H9 (cell line): ENCODE measurements at regions not wholly inside any gene's neighbourhood (a gene's known extent, or its start where the extent isn't known, plus 50 kb on each side); places are given as distances from the start of the nearest gene placed in this dataset.

Source experiments
- DNase-seq: peaks from one replicate; pipeline ENCODE4 v3.0.0-alpha.2; 2017
- H2AFZ ChIP-seq: one replicate; pipeline ENCODE4 v1.6.1; 2013; ENCODE audit warnings: mild to moderate bottlenecking, low read length, control low read depth, moderate library complexity
- H2AK5ac ChIP-seq: 2 replicates; pipeline ENCODE4 v1.6.1; 2013; ENCODE audit warnings: low read length, control low read depth, mixed read lengths; ENCODE audit not compliant: insufficient read length
- H2BK120ac ChIP-seq: one replicate; pipeline ENCODE4 v1.6.1; 2013; ENCODE audit warnings: low read depth, mild to moderate bottlenecking, low read length, control low read depth, inconsistent platforms; ENCODE audit not compliant: poor library complexity, severe bottlenecking
- H2BK12ac ChIP-seq: 2 replicates; pipeline ENCODE4 v1.6.1; 2013; ENCODE audit warnings: low read length, control low read depth, mixed read lengths, low read depth; ENCODE audit not compliant: insufficient read length
- H2BK15ac ChIP-seq: 2 replicates; pipeline ENCODE4 v1.6.1; 2013; ENCODE audit warnings: low read depth, low read length, control low read depth
- H2BK20ac ChIP-seq: one replicate; pipeline ENCODE4 v1.6.1; 2013; ENCODE audit warnings: low read depth, mild to moderate bottlenecking, low read length, control low read depth, inconsistent platforms; ENCODE audit not compliant: poor library complexity, severe bottlenecking
- H2BK5ac ChIP-seq: 2 replicates; pipeline ENCODE4 v1.6.1; 2013; ENCODE audit warnings: low read length, control low read depth, mixed read lengths; ENCODE audit not compliant: insufficient read length
- H3K14ac ChIP-seq: 2 replicates; pipeline ENCODE4 v1.6.1; 2013; ENCODE audit warnings: low read length, control low read depth; ENCODE audit not compliant: insufficient read depth
- H3K18ac ChIP-seq: 2 replicates; pipeline ENCODE4 v1.6.1; 2013; ENCODE audit warnings: low read depth, mild to moderate bottlenecking, mixed read lengths, low read length, control low read depth; ENCODE audit not compliant: insufficient read length
- H3K23ac ChIP-seq: 2 replicates; pipeline ENCODE4 v1.6.1; 2013; ENCODE audit warnings: low read length, control low read depth, mixed read lengths, low read depth; ENCODE audit not compliant: insufficient read length
- H3K23me2 ChIP-seq: 2 replicates; pipeline ENCODE4 v1.6.1; 2013; ENCODE audit warnings: low read depth, mild to moderate bottlenecking, mixed read lengths, low read length, control low read depth; ENCODE audit not compliant: insufficient read length, poor library complexity, severe bottlenecking
- H3K27ac ChIP-seq: 2 replicates; pipeline ENCODE4 v1.5.1; 2013; ENCODE audit warnings: low read length, control low read depth, mixed read lengths, low read depth; ENCODE audit not compliant: insufficient read length
- H3K27me3 ChIP-seq: 2 replicates; pipeline ENCODE4 v1.6.1; 2013; ENCODE audit warnings: low read length, control low read depth, inconsistent platforms; ENCODE audit not compliant: insufficient read depth
- H3K4ac ChIP-seq: 2 replicates; pipeline ENCODE4 v1.6.1; 2013; ENCODE audit warnings: low read depth, mild to moderate bottlenecking, control low read depth, inconsistent platforms, low read length, moderate library complexity
- H3K4me1 ChIP-seq: 2 replicates; pipeline ENCODE4 v1.6.1; 2013; ENCODE audit warnings: low read length, control low read depth, inconsistent platforms; ENCODE audit not compliant: insufficient read depth
- H3K4me2 ChIP-seq: 2 replicates; pipeline ENCODE4 v1.6.1; 2013; ENCODE audit warnings: low read length, control low read depth, mixed read lengths; ENCODE audit not compliant: insufficient read length, insufficient read depth
- H3K56ac ChIP-seq: 2 replicates; pipeline ENCODE4 v1.6.1; 2013; ENCODE audit warnings: low read depth, mild to moderate bottlenecking, mixed read lengths, low read length, control low read depth; ENCODE audit not compliant: insufficient read length
- H3K79me1 ChIP-seq: 2 replicates; pipeline ENCODE4 v1.6.1; 2013; ENCODE audit warnings: low read depth, mild to moderate bottlenecking, moderate library complexity, low read length, control low read depth, inconsistent platforms; ENCODE audit not compliant: insufficient read depth, poor library complexity, severe bottlenecking
- H3K79me2 ChIP-seq: 2 replicates; pipeline ENCODE4 v1.6.1; 2013; ENCODE audit warnings: low read length, control low read depth, inconsistent platforms; ENCODE audit not compliant: insufficient read depth
- H3K9ac ChIP-seq: 2 replicates; pipeline ENCODE4 v1.6.1; 2013; ENCODE audit warnings: low read length, control low read depth, mixed read lengths; ENCODE audit not compliant: insufficient read length; ENCODE audit errors: extremely low read depth
- H3K9me3 ChIP-seq: one replicate; pipeline ENCODE4 v1.6.1; 2013; ENCODE audit warnings: low read depth, low read length, inconsistent platforms; ENCODE audit not compliant: control insufficient read depth
- H3T11ph ChIP-seq: one replicate; pipeline ENCODE4 v1.6.1; 2013; ENCODE audit warnings: mild to moderate bottlenecking, low read length, control low read depth, inconsistent platforms
- H4K20me1 ChIP-seq: one replicate; pipeline ENCODE4 v1.6.1; 2013; ENCODE audit not compliant: control insufficient read depth, insufficient read length, insufficient read depth
- H4K5ac ChIP-seq: 2 replicates; pipeline ENCODE4 v1.6.1; 2013; ENCODE audit warnings: low read depth, mild to moderate bottlenecking, mixed read lengths, low read length, control low read depth; ENCODE audit not compliant: insufficient read length
- H4K8ac ChIP-seq: replicated peaks from 2 replicates; pipeline ENCODE4 v1.6.1; 2013; ENCODE audit warnings: low read length, control low read depth, mixed read lengths, low read depth; ENCODE audit not compliant: insufficient read length
- H4K91ac ChIP-seq: 2 replicates; pipeline ENCODE4 v1.6.1; 2013; ENCODE audit warnings: low read depth, mild to moderate bottlenecking, moderate library complexity, mixed read lengths, low read length, control low read depth; ENCODE audit not compliant: insufficient read length
- H3K27ac Mint-ChIP-seq, 3 experiments: 2 replicates in 2 of 3; 3 replicates in 1 of 3; pipeline ENCODE4 v1.8.0; 2020 to 2021; ENCODE audit warnings: mixed read lengths in 3 of 3, mild to moderate bottlenecking in 1 of 3, moderate library complexity in 1 of 3
- H3K27me3 Mint-ChIP-seq: 2 replicates; pipeline ENCODE4 v1.8.0; 2021; ENCODE audit warnings: low read depth, mild to moderate bottlenecking, moderate library complexity, mixed read lengths
- H3K36me3 Mint-ChIP-seq, 3 experiments: 2 replicates in 2 of 3; 3 replicates in 1 of 3; pipeline ENCODE4 v1.8.0; 2020 to 2021; ENCODE audit warnings: low read depth in 3 of 3, mixed read lengths in 3 of 3; ENCODE audit not compliant: insufficient read depth in 1 of 3
- H3K4me1 Mint-ChIP-seq, 2 experiments: 2 replicates each; pipeline ENCODE4 v1.8.0; 2020; ENCODE audit warnings: mixed read lengths in 2 of 2
- H3K4me3 Mint-ChIP-seq, 2 experiments: 2 replicates in 1 of 2; 3 replicates in 1 of 2; pipeline ENCODE4 v1.8.0; 2020 to 2021; ENCODE audit warnings: mild to moderate bottlenecking in 2 of 2, mixed read lengths in 2 of 2, moderate library complexity in 1 of 2
- H3K9me3 Mint-ChIP-seq, 2 experiments: 2 replicates in 1 of 2; 3 replicates in 1 of 2; pipeline ENCODE4 v1.8.0; 2020; ENCODE audit warnings: mild to moderate bottlenecking in 2 of 2, mixed read lengths in 2 of 2, moderate library complexity in 1 of 2
- CTCF ChIP-seq: fragments of 200-600 bp; sonication (generic); conservative IDR thresholded peaks from 3 replicates; pipeline ENCODE4 v1.8.0; 2021; ENCODE audit warnings: antibody characterized with exemption, mild to moderate bottlenecking
- WGBS: extraction: QIAGEN DNeasy Blood & Tissue Kit; methylation state at CpG from one replicate; pipeline ENCODE4 v1.1.7; 2013; ENCODE audit warnings: missing lambda C conversion rate, low lambda C conversion rate, mixed read lengths; ENCODE audit not compliant: insufficient read length; ENCODE audit errors: extremely low coverage; 5-methylcytosine and 5-hydroxymethylcytosine counted together

- TF ChIP-seq CTCF = no peak
- no peak overlapping the region for H3K56ac ChIP-seq
- Mint-ChIP-seq H3K27me3 (no peaks in the 10 kb centered on the region), H3K4me1 (no peaks in the 10 kb centered on the region), H3K9me3 (no peaks in the 10 kb centered on the region), H3K27ac (no peak overlapping the region), H3K36me3 (no peaks in the 10 kb centered on the region), H3K4me3 (no peak overlapping the region; a peak in 1 of 5 replicates)
- H3K4ac ChIP-seq = no peak overlapping the region
- no peak overlapping the region for H2BK20ac ChIP-seq
- H3K79me1 ChIP-seq = no peaks in the 10 kb centered on the region
- no peak for DNase-seq
- no peaks in the 10 kb centered on the region for H4K20me1 ChIP-seq
- no peak overlapping the region for H2BK5ac ChIP-seq
- no peaks in the 10 kb centered on the region for H3K9me3 ChIP-seq
- H4K5ac ChIP-seq = no peak overlapping the region
- H2AK5ac ChIP-seq = no peak overlapping the region
- no peak overlapping the region for H3K9ac ChIP-seq
- H3K23me2 ChIP-seq = no peaks in the 10 kb centered on the region
- no peaks in the 10 kb centered on the region for H3K27me3 ChIP-seq
- no peak overlapping the region for H3T11ph ChIP-seq
- no peak overlapping the region for H3K14ac ChIP-seq
- H3K23ac ChIP-seq = no peak overlapping the region
- no peak overlapping the region for H4K8ac ChIP-seq
- no peak overlapping the region for H4K91ac ChIP-seq
- no peak overlapping the region for H3K4me2 ChIP-seq
- H2BK15ac ChIP-seq = no peak overlapping the region
- no CpG with 5 or more reads among the region's 6 CpGs for WGBS
- H3K79me2 ChIP-seq = no peaks in the 10 kb centered on the region
- no peak overlapping the region for H2BK12ac ChIP-seq
- H2BK120ac ChIP-seq = no peak overlapping the region
- no peak overlapping the region for H3K18ac ChIP-seq
- no peak overlapping the region for H2AFZ ChIP-seq
- H3K27ac ChIP-seq = no peak overlapping the region
- no peaks in the 10 kb centered on the region for H3K4me1 ChIP-seq
Measured at GRCh38 chr16:76900285-76901263, 290.4 kb upstream of the MON1B start.
